HG03457 (cell line): ENCODE measurements at regions not wholly inside any gene's neighbourhood (a gene's known extent, or its start where the extent isn't known, plus 50 kb on each side); places are given as distances from the start of the nearest gene placed in this dataset.
"Not testable (repeated sequence)": the region's sequence is repeated elsewhere in the genome, so short reads cannot be mapped to it uniquely, and the experiment has no call there.

Experiments used
- ATAC-seq: cut with Tn5 transposase; IDR thresholded peaks from one replicate; pipeline ENCODE4 v1.9.1; 2021; ENCODE audit warnings: moderate number of reproducible peaks; ENCODE audit not compliant: unreplicated experiment

- ATAC-seq: no peak
Measured at GRCh38 chr9:83138422-83139135, 75.6 kb upstream of the RASEF start.

- ATAC-seq: no peak
Measured at GRCh38 chr9:83133316-83133715, 70.4 kb upstream of the RASEF start.

GRCh38 chr9:83132768-83133167, 69.8 kb upstream of the RASEF start:
- ATAC-seq: no peak

GRCh38 chr9:83130541-83130940, 67.6 kb upstream of the RASEF start:
- no peak for ATAC-seq

GRCh38 chr9:83125671-83126070, 62.7 kb upstream of the RASEF start:
- ATAC-seq: no peak

GRCh38 chr9:83119873-83120272, 56.9 kb upstream of the RASEF start:
- ATAC-seq: no peak

- ATAC-seq: no peak
Measured at GRCh38 chr9:83116026-83116425, 53.1 kb upstream of the RASEF start.

GRCh38 chr9:83113445-83113844, 50.5 kb upstream of the RASEF start:
- ATAC-seq: not testable (repeated sequence)
